Nephron progenitor cell (in vitro differentiated cells): ENCODE measurements at regions not wholly inside any gene's neighbourhood (a gene's known extent, or its start where the extent isn't known, plus 50 kb on each side); places are given as distances from the start of the nearest gene placed in this dataset.

ENCODE experiments used
- DNase-seq: peaks from one replicate; pipeline ENCODE4 v3.0.0; 2021
- H3K27ac Mint-ChIP-seq: 2 replicates; pipeline ENCODE4 v1.8.0; 2021; ENCODE audit warnings: mild to moderate bottlenecking, moderate library complexity, mixed read lengths
- H3K27me3 Mint-ChIP-seq: 2 replicates; pipeline ENCODE4 v1.8.0; 2021; ENCODE audit warnings: mild to moderate bottlenecking, low read depth, mixed read lengths; ENCODE audit not compliant: poor library complexity
- H3K36me3 Mint-ChIP-seq: 2 replicates; pipeline ENCODE4 v1.8.0; 2021; ENCODE audit warnings: low read depth, mixed read lengths
- H3K4me1 Mint-ChIP-seq: 2 replicates; pipeline ENCODE4 v1.8.0; 2021; ENCODE audit warnings: mixed read lengths
- H3K4me3 Mint-ChIP-seq: 2 replicates; pipeline ENCODE4 v1.8.0; 2021; ENCODE audit warnings: mild to moderate bottlenecking, moderate library complexity, mixed read lengths
- H3K9me3 Mint-ChIP-seq: 2 replicates; pipeline ENCODE4 v1.8.0; 2021; ENCODE audit warnings: mild to moderate bottlenecking, moderate library complexity, mixed read lengths
- CTCF ChIP-seq: fragments of 200-600 bp; sonication (generic); IDR thresholded peaks from 2 replicates; pipeline ENCODE4 v1.5.0; 2021; ENCODE audit warnings: antibody characterized with exemption

- peaks cover 16% of the 10 kb centered on the region for H3K9me3 Mint-ChIP-seq
- no peak overlapping the region for H3K4me3 Mint-ChIP-seq
- no peak for TF ChIP-seq CTCF
- no peak overlapping the region for H3K27ac Mint-ChIP-seq
- H3K36me3 Mint-ChIP-seq: no peaks in the 10 kb centered on the region
- H3K4me1 Mint-ChIP-seq: peaks cover 4% of the 10 kb centered on the region
- DNase-seq: no peak
- no peaks in the 10 kb centered on the region for H3K27me3 Mint-ChIP-seq
Observed at GRCh38 chr20:11101243-11101642, 427.4 kb upstream of the JAG1 start.

- DNase-seq: no peak
- H3K4me3 Mint-ChIP-seq: no peak overlapping the region
- H3K27ac Mint-ChIP-seq: no peak overlapping the region
- no peaks in the 10 kb centered on the region for H3K27me3 Mint-ChIP-seq
- TF ChIP-seq CTCF: no peak
- H3K4me1 Mint-ChIP-seq: peaks cover 4% of the 10 kb centered on the region
- no peaks in the 10 kb centered on the region for H3K36me3 Mint-ChIP-seq
- peaks cover 16% of the 10 kb centered on the region for H3K9me3 Mint-ChIP-seq
Observed at GRCh38 chr20:11101696-11102095, 427.9 kb upstream of the JAG1 start.

- H3K27ac Mint-ChIP-seq: no peak overlapping the region
- no peak for DNase-seq
- peaks cover 4% of the 10 kb centered on the region for H3K4me1 Mint-ChIP-seq
- no peaks in the 10 kb centered on the region for H3K27me3 Mint-ChIP-seq
- no peak overlapping the region for H3K4me3 Mint-ChIP-seq
- no peaks in the 10 kb centered on the region for H3K36me3 Mint-ChIP-seq
- TF ChIP-seq CTCF: no peak
- peaks cover 16% of the 10 kb centered on the region for H3K9me3 Mint-ChIP-seq
Observed at GRCh38 chr20:11103866-11104265, 430.1 kb upstream of the JAG1 start.

GRCh38 chr20:11108102-11108810 is 434.5 kb upstream of the JAG1 start:
- no peaks in the 10 kb centered on the region for H3K36me3 Mint-ChIP-seq
- peaks cover 11% of the 10 kb centered on the region for H3K4me1 Mint-ChIP-seq
- no peak overlapping the region for H3K27ac Mint-ChIP-seq
- H3K4me3 Mint-ChIP-seq: no peak overlapping the region
- peaks cover 2% of the 10 kb centered on the region for H3K9me3 Mint-ChIP-seq
- TF ChIP-seq CTCF: no peak
- DNase-seq: no peak
- H3K27me3 Mint-ChIP-seq: no peaks in the 10 kb centered on the region

GRCh38 chr20:11110535-11110934 is 436.7 kb upstream of the JAG1 start:
- TF ChIP-seq CTCF: no peak
- Mint-ChIP-seq H3K36me3 (no peaks in the 10 kb centered on the region), H3K4me3 (no peak overlapping the region), H3K27ac (no peak overlapping the region), H3K4me1 (peaks cover 7% of the 10 kb centered on the region), H3K9me3 (no peaks in the 10 kb centered on the region), H3K27me3 (no peaks in the 10 kb centered on the region)
- no peak for DNase-seq

GRCh38 chr20:11111191-11111590 is 437.4 kb upstream of the JAG1 start:
- no peak overlapping the region for H3K4me3 Mint-ChIP-seq

More at GRCh38 chr20:11111191-11111590, 437.4 kb upstream of the JAG1 start:
- H3K4me1 Mint-ChIP-seq: peaks cover 7% of the 10 kb centered on the region
- H3K27me3 Mint-ChIP-seq: no peaks in the 10 kb centered on the region
- no peaks in the 10 kb centered on the region for H3K36me3 Mint-ChIP-seq
- H3K27ac Mint-ChIP-seq: no peak overlapping the region
- DNase-seq: no peak
- no peak for TF ChIP-seq CTCF
- H3K9me3 Mint-ChIP-seq: no peaks in the 10 kb centered on the region
